GOT3 (cell line): ENCODE measurements at regions not wholly inside any gene's neighbourhood (a gene's known extent, or its start where the extent isn't known, plus 50 kb on each side); places are given as distances from the start of the nearest gene placed in this dataset.
"Not testable (repeated sequence)": the region's sequence is repeated elsewhere in the genome, so short reads cannot be mapped to it uniquely, and the experiment has no call there.

ENCODE experiments used
- DNase-seq: peaks from one replicate; lab custom pipeline; 2025; ENCODE audit warnings: mixed read lengths; lab: John Stamatoyannopoulos, UW

DNA sequence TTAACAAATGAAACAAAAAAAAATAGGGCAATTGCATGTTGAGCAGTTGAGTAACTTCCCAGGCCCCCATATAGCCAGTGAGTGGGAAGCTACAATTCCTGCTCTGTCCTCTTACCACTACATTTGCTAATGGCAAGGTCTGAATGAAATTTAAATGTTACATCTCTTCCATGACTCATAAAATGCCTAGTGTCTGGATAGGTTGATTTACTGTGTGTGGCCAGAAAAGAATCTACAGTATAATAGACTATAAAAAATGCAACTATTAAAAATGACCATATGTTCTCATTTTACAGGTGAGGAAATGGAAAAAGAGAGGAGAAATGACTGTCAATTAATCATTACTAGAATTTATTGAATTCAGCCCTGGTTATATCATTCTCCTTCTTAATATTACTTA, 1199.3 kb downstream of the CDH11 start:
- no peak for DNase-seq

GRCh38 chr16:63921737-63922295, 1200.0 kb downstream of the CDH11 start:
- DNase-seq: no peak

DNA sequence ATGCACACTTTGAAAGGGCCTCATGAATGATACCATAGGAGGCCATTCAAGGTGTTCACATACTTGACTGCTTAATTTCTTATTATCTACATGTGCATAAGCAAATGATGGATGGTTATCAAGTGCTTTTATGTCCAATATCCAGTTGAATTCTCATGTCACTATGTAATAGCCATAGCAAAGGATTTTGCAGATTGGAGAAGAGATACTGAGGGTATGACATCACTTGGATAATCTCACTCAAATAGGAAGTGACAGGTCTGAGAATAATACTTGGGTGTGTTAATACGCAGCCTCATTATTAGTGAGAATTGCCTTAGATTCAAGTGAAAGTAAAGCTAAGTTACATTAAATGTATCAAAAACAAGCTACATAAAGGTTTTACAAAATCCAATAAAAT, 1208.6 kb downstream of the CDH11 start:
- no peak for DNase-seq

DNA sequence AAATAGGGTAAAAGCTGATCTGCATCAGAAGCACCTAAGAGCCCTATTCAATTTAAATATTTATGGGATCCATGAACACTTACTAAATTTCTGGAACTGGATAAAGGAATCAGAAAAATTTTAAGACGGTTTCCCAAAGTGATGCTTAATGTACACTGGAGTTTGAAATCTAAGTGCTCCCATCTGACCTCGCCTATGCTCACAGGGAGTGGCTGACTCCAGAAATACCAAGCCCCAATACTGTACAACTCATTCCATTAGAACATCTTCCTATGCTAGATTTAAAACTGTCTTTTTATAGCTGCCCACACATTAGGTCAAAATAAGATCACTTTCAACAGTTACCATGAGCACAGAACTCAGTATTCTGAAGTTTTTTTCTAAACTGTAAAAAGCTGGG, 1214.6 kb downstream of the CDH11 start:
- DNase-seq: no peak

- no peak for DNase-seq
Observed at GRCh38 chr16:63904930-63905329, 1216.9 kb downstream of the CDH11 start.

DNA sequence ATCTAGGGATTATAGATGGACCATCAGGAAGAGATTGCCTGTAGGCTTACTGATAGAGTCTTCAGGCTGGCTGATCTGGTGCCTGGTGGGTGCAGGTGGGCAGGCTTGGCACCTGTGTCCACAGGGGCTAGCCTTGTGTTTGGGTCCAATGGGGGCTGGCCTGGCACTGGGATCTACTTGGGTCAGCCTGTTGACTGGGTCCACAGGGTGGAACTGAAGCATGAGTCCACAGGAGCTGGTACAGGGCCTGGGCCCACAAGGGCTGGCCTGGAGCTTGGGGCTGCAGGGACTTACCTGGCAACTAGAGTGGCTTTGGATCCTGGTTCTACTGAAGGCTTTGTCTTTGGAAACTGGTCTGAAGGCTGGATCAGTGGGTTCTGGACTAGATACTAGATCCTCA, 1217.7 kb downstream of the CDH11 start:
- DNase-seq: no peak

DNA sequence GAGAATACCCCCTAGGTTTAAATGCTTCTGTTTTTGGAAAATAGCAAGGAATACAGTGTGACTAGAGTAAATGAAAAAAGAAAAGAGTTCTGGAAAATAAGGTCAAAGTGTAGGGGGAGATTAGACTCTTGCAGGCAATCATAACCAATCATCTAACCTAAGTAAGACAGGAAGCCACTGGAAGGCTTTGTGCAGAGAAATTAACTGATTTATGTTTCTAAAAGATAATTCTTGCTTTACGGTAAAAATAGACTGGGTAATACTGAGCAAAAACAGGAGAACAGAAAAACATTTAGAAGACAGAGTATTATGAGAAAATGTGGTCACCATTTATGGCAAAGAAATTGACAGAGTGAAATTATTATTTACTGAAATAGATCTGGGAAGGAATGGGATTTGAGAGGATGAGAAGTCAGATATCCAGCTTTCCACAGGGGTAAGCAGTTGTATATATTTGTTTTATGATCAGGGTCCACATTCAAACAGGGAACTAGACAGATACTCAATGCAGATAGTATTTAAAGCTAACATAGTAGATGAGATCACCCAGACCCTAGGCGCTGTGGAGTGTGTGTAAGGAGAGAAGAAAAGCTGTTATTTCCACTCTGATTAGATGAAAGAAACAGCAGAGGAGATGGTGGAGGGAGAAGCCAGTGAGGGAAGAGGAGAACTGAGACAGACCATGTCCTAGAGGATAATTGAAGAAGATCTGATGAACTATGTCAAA, 1225.3 kb downstream of the CDH11 start:
- no peak for DNase-seq

GRCh38 chr16:63890723-63891122, 1231.1 kb downstream of the CDH11 start:
- no peak for DNase-seq

DNA sequence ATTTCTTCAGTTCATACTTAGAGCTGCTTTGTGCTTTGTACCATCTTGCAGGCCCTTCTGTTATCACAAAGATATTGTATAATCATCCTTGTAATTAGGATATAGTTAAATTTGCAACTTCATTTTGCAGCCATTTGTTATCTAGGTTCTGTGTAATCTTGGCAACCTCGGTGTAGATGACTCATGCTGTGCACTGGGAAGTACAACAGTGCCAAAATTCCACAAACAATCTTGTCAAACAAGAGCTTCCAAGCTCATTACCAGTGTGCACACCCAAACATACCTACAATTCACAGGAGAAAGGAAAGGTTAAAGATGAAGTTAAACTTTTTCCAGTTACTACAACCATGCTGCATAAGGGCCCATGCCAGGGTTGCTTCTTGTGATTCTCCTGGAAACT, 1231.8 kb downstream of the CDH11 start:
- no peak for DNase-seq

GRCh38 chr16:63883091-63883490, 1238.8 kb downstream of the CDH11 start:
- DNase-seq: no peak

DNA sequence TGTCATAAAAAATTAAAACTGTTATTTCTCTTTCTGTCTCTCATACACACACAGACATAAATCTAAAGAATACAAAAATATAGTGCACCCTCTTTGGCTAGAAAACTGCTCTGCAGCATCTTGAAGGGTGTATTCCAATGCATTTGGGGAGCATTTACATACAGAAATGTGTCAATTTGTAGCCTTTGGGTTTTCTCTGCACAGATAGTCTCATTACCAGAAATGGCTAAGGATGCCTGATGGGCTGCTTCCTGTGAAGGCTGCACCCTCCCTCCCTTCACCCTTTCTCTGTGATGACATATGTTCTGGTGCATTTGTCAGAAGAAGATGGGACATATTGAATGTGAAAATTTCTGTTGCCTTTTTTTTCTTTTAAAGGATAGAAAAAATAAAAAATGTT, 1239.3 kb downstream of the CDH11 start:
- DNase-seq: no peak

DNA sequence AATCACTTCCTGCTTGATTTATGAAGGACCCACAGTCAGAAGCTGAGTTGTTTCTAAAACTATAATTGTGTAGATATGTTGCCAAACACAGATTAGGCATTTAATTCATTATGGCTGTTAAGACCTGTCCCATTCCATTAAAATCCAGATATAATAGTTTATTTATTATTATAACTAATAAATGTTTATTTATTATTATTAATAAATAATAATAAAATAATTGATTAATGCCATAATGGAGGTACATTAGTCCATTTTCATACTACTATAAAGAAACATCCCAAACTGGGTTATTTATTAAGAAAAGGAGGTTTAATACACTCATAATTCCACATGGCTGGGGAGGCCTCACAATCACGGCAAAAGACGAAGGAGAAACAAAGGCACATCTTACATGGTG, 1240.9 kb downstream of the CDH11 start:
- no peak for DNase-seq

- DNase-seq: no peak
Observed at GRCh38 chr16:63877401-63877800, 1244.5 kb downstream of the CDH11 start.

DNA sequence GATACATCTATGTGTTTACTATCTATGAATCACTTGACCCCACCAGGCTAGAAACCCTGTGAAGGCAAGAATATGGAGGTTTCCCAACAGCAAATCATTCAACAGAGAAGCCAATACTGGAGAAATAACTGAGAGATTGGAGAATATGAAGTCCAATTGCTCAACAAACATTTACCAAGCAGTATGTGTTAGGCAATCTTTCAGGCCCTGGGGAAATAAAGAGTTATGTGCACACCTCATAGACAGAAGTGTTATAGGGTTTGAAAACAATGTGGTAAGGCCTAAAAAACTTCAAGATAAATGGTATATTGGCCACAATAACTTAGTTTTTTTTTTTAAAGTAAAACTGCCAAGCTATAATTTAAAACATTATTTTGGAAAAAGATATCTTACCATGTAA, 1245.8 kb downstream of the CDH11 start:
- DNase-seq: no peak

- not testable (repeated sequence) for DNase-seq
Observed at GRCh38 chr16:63860700-63861099, 1261.2 kb downstream of the CDH11 start.

- DNase-seq: no peak
Observed at GRCh38 chr16:63856537-63856936, 1265.3 kb downstream of the CDH11 start.

- DNase-seq: no peak
Observed at GRCh38 chr16:63850979-63851378, 1270.9 kb downstream of the CDH11 start.

DNA sequence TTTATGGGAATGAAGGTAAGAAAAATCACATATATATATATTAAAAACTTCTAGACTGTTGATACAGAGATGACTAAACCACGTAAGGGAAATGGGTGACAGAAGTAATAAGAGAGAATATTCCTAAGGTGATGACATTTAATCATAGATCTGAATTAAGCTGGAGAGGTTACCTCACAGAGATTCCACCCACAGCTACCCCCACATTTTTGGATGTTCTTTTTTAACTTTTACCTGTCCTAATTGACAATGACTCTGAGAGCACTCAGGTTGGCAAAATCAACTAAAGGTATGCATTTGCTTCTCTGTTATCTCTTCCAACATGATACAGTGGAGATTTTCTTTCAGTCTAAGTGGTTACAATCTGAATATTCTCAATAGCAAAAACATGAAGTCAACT, 1280.6 kb downstream of the CDH11 start:
- DNase-seq: no peak

DNA sequence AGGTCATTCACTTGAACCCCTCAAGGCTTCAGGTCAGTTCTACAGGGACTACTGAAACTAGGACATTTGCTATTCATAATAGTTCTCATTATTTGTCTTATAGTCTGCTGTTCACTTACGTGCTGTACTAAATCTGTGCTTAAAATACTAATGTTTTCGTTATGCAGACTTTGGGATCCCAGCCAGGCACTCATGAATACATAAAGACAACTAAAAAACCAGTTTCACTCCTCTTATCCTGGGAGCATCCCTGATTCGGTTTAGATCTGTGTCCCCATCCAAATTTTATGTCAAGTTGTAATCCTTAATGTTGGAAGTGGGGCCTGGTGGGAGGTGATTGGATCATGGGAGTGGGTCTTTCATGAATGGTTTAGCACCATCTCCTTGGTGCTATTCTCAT, 1291.8 kb downstream of the CDH11 start:
- DNase-seq: no peak

- no peak for DNase-seq
Observed at GRCh38 chr16:63822818-63823217, 1299.0 kb downstream of the CDH11 start.

- no peak for DNase-seq
Observed at GRCh38 chr16:63816276-63816675, 1305.6 kb downstream of the CDH11 start.

GRCh38 chr16:63813862-63814261, 1308.0 kb downstream of the CDH11 start:
- DNase-seq: no peak

- DNase-seq: no peak
Observed at GRCh38 chr16:63808730-63809129, 1313.1 kb downstream of the CDH11 start.
